Sciatic nerve (tissue), 2 donors: ENCODE measurements at regions not wholly inside any gene's neighbourhood (a gene's known extent, or its start where the extent isn't known, plus 50 kb on each side); places are given as distances from the start of the nearest gene placed in this dataset.
A peak's percentile ranks its signal among the peaks of the same experiment; 100 is the strongest.
"Not testable (repeated sequence)": the region's sequence is repeated elsewhere in the genome, so short reads cannot be mapped to it uniquely, and the experiment has no call there.

Experiments
- ATAC-seq: fragments of 200-7000 bp; cut with Tn5 transposase; one replicate; pipeline ENCODE4 v1.9.1; 2020; ENCODE audit warnings: mild to moderate bottlenecking, moderate library complexity
- DNase-seq: peaks from one replicate; pipeline ENCODE4 v3.0.0-alpha.2; 2020; ENCODE audit warnings: low spot score
- intact Hi-C: fragments of 100-400 bp; cut with DNase I; formaldehyde crosslinking; loops from one replicate; pipeline ENCODE4 v1.14.2; 2022
- donor health status: DM: no; HTN: no; CAD: no.
- donor health status: DM: no; HTN: no; CAD: no.

- no peak for DNase-seq
- intact Hi-C loops: no loop called here
- ATAC-seq: no peak
Measured at GRCh38 chr15:20376872-20377271, 164.7 kb downstream of the GOLGA6L6 start.

- DNase-seq, ATAC-seq, intact Hi-C loops: not testable (repeated sequence)
Measured at GRCh38 chr15:20372416-20372815, 169.2 kb downstream of the GOLGA6L6 start.

- DNase-seq: no peak
- intact Hi-C loops: no loop called here
- ATAC-seq: no peak
Measured at GRCh38 chr15:20369500-20369899, 172.1 kb downstream of the GOLGA6L6 start.

GRCh38 chr15:20368974-20369373, 172.6 kb downstream of the GOLGA6L6 start:
- intact Hi-C loops: no loop called here
- DNase-seq (no peak), ATAC-seq (no peak)

GRCh38 chr15:20367093-20367492, 174.5 kb downstream of the GOLGA6L6 start:
- intact Hi-C loops: no loop called here
- ATAC-seq (no peak), DNase-seq (no peak)

GRCh38 chr15:20363591-20363990, 178.0 kb downstream of the GOLGA6L6 start:
- ATAC-seq, DNase-seq, intact Hi-C loops: not testable (repeated sequence)

GRCh38 chr15:20361091-20361490, 180.5 kb downstream of the GOLGA6L6 start:
- ATAC-seq: no peak

GRCh38 chr15:20358779-20359414, 182.7 kb downstream of the GOLGA6L6 start:
- intact Hi-C loops: no loop called here
- ATAC-seq (no peak), DNase-seq (no peak)

More at GRCh38 chr15:20361091-20361490, 180.5 kb downstream of the GOLGA6L6 start:
- DNase-seq: no peak
- intact Hi-C loops: no loop called here

GRCh38 chr15:20358066-20358778, 183.4 kb downstream of the GOLGA6L6 start:
- intact Hi-C loops: no loop called here
- ATAC-seq: no peak

GRCh38 chr15:20357481-20358065, 184.0 kb downstream of the GOLGA6L6 start:
- DNase-seq: no peak
- ATAC-seq: peak; percentile 50
- intact Hi-C loops: no loop called here

More at GRCh38 chr15:20358066-20358778, 183.4 kb downstream of the GOLGA6L6 start:
- no peak for DNase-seq

- intact Hi-C loops: no loop called here
- ATAC-seq: peak; percentile 45
- no peak for DNase-seq
Measured at GRCh38 chr15:20356911-20357480, 184.6 kb downstream of the GOLGA6L6 start.

- ATAC-seq (peak; percentile 15), DNase-seq (peak; percentile 78)
- intact Hi-C loops: no loop called here
Measured at GRCh38 chr15:20356444-20356910, 185.1 kb downstream of the GOLGA6L6 start.

GRCh38 chr15:20355256-20355868, 186.2 kb downstream of the GOLGA6L6 start:
- no peak for DNase-seq
- ATAC-seq: no peak
- intact Hi-C loops: no loop called here

GRCh38 chr15:20354884-20355223, 186.7 kb downstream of the GOLGA6L6 start:
- DNase-seq, intact Hi-C loops, ATAC-seq: not testable (repeated sequence)

GRCh38 chr15:20353966-20354883, 187.4 kb downstream of the GOLGA6L6 start:
- ATAC-seq (no peak), DNase-seq (no peak)
- intact Hi-C loops: no loop called here

- ATAC-seq (no peak), DNase-seq (no peak)
- intact Hi-C loops: no loop called here
Measured at GRCh38 chr15:20352241-20353200, 189.1 kb downstream of the GOLGA6L6 start.

GRCh38 chr15:20351448-20351971, 190.1 kb downstream of the GOLGA6L6 start:
- intact Hi-C loops: no loop called here
- ATAC-seq: no peak
- peak; percentile 56 for DNase-seq
